ENCODE measurements at regions not wholly inside any gene's neighbourhood (a gene's known extent, or its start where the extent isn't known, plus 50 kb on each side); places are given as distances from the start of the nearest gene placed in this dataset.

DNA sequence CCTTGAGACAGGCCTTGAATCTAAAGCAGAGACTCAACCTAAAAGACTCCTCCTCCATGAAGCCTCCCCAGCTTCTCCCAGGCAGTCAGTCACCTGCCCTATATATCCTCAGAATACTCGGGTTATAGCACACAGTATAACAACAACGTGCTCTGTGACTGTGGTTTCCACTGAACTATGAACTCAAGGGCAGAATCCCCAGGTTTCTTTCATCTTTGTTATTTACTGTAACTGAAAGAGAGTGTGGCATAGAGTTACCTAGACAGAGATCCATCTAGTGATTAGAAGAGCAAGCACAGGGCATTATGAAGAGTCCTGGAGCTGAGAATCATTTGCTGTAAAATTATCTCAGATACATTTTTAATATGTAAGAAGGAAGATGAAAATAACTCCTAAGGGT, 281.6 kb upstream of the ZNF521 start:
- Histone ChIP-seq H3K9me3 (no peaks in the 10 kb centered on the region), H3K4me3 (no peak overlapping the region), H3K36me3 (no peaks in the 10 kb centered on the region), H3K9ac (ENCODE audit: low read depth in 2 of 2, low read length in 2 of 2) (no peak overlapping the region), H3K27ac (no peak overlapping the region), H3K27me3 (no peaks in the 10 kb centered on the region), H3K4me1 (no peaks in the 10 kb centered on the region)
- intact Hi-C loops (cut with DNase I), result no loop called here
- no peak for DNase-seq
- TF ChIP-seq, protein P1, sequence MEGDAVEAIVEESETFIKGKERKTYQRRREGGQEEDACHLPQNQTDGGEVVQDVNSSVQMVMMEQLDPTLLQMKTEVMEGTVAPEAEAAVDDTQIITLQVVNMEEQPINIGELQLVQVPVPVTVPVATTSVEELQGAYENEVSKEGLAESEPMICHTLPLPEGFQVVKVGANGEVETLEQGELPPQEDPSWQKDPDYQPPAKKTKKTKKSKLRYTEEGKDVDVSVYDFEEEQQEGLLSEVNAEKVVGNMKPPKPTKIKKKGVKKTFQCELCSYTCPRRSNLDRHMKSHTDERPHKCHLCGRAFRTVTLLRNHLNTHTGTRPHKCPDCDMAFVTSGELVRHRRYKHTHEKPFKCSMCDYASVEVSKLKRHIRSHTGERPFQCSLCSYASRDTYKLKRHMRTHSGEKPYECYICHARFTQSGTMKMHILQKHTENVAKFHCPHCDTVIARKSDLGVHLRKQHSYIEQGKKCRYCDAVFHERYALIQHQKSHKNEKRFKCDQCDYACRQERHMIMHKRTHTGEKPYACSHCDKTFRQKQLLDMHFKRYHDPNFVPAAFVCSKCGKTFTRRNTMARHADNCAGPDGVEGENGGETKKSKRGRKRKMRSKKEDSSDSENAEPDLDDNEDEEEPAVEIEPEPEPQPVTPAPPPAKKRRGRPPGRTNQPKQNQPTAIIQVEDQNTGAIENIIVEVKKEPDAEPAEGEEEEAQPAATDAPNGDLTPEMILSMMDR (IDR thresholded peaks at IDR 0.05), result no peak

DNA sequence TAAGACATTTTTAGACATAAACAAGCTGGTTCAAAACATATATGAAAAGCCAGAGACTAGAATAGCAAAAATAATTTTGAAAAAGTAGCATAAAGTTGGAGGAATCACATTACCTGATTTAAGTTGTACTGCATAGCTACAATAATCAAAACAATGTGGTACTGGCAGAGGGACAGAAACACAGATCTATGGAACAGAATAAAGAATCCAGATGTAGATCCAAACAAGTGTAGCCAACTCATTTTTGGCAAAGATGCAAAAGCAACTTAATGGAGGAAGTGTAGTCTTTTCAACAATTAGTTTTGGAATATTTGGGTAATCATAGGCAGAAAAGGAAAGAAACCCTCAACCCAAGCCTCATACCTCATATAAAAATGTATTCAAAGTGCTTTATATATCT, 278.7 kb upstream of the ZNF521 start:
- intact Hi-C loops (cut with DNase I), result no loop called here
- no peak overlapping the region for H3K9ac ChIP-seq (ENCODE audit: low read depth in 2 of 2, low read length in 2 of 2)
- H3K27ac ChIP-seq, result no peak overlapping the region
- H3K4me3 ChIP-seq, result no peak overlapping the region
- TF ChIP-seq, protein P1 (IDR thresholded peaks at IDR 0.05), result no peak
- DNase-seq, result no peak
- no peaks in the 10 kb centered on the region for H3K27me3 ChIP-seq
- no peaks in the 10 kb centered on the region for H3K9me3 ChIP-seq
- H3K36me3 ChIP-seq, result no peaks in the 10 kb centered on the region
- H3K4me1 ChIP-seq, result no peaks in the 10 kb centered on the region

DNA sequence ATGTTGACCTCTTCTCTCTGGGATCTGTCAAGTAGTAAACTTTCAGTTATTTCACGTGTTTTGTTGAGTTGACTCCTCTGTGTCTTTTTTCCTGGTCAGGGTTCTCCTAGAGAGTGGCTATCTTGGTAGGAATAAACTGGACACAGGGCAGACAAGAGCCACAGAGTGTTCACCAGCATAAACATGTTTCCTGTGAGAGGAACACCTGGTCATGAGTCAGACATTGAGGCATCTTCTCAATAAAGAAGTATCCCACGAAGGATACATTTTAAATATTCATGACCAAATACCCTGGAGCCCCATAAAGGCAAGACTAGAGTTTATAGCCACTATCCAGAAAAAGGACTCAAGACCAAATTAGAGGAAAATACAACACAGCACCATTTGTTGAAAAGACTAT, 269.7 kb upstream of the ZNF521 start:
- H3K4me1 ChIP-seq, result no peaks in the 10 kb centered on the region
- TF ChIP-seq, protein P1 (IDR thresholded peaks at IDR 0.05), result no peak
- DNase-seq, result no peak
- no peaks in the 10 kb centered on the region for H3K36me3 ChIP-seq
- H3K4me3 ChIP-seq, result no peak overlapping the region
- intact Hi-C loops (cut with DNase I), result no loop called here
- no peaks in the 10 kb centered on the region for H3K9me3 ChIP-seq
- H3K27ac ChIP-seq, result no peak overlapping the region
- no peak overlapping the region for H3K9ac ChIP-seq (ENCODE audit: low read depth in 2 of 2, low read length in 2 of 2)
- no peaks in the 10 kb centered on the region for H3K27me3 ChIP-seq

DNA sequence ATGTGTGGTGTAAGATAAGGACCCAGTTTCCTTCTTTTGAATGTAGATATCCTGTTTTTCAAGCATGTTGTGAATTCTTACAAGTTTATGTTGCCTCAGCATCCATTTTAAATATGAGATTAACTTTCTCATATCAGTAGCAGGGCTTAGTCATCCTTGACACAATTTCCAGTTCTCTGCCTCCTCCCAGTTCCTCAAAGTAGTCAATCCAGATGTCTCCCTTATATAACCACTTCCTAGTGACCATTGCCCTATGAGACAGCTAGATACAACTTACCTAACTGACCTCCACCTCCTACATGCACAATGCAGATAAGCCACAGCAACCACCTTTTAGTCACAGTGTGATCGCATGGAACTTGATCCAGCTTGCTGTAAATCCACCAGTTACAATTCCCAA, 269.2 kb upstream of the ZNF521 start:
- Histone ChIP-seq H3K9me3 (no peaks in the 10 kb centered on the region), H3K27me3 (no peaks in the 10 kb centered on the region), H3K36me3 (no peaks in the 10 kb centered on the region), H3K4me3 (no peak overlapping the region), H3K27ac (no peak overlapping the region), H3K4me1 (no peaks in the 10 kb centered on the region), H3K9ac (ENCODE audit: low read depth in 2 of 2, low read length in 2 of 2) (no peak overlapping the region)
- TF ChIP-seq, protein P1 (IDR thresholded peaks at IDR 0.05), result no peak
- intact Hi-C loops (cut with DNase I), result no loop called here
- DNase-seq, result no peak

DNA sequence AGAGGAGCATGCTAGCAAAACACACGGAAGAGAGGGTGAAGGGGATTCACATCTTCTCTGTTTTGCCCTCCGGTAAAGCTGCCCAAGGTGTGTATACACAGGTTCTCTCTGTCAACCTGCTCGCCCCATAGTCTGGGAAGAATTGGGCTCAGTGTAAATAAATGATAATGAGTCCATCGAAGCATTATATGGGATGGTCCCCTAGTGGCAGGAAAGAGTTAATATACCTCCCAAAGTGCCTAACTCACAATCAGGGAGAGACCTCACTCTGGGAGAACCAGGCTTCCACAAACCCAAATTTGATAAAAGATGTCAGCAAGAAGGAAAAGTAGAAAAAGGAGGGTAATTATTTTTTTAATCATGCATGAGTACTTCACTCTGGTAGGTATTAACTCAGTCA, 262.2 kb upstream of the ZNF521 start:
- Histone ChIP-seq H3K4me1 (no peaks in the 10 kb centered on the region), H3K27me3 (no peaks in the 10 kb centered on the region), H3K9ac (ENCODE audit: low read depth in 2 of 2, low read length in 2 of 2) (no peak overlapping the region), H3K9me3 (no peaks in the 10 kb centered on the region), H3K27ac (no peak overlapping the region), H3K4me3 (no peak overlapping the region), H3K36me3 (no peaks in the 10 kb centered on the region)
- DNase-seq, result no peak
- intact Hi-C loops (cut with DNase I), result no loop called here
- TF ChIP-seq, protein P1 (IDR thresholded peaks at IDR 0.05), result no peak

DNA sequence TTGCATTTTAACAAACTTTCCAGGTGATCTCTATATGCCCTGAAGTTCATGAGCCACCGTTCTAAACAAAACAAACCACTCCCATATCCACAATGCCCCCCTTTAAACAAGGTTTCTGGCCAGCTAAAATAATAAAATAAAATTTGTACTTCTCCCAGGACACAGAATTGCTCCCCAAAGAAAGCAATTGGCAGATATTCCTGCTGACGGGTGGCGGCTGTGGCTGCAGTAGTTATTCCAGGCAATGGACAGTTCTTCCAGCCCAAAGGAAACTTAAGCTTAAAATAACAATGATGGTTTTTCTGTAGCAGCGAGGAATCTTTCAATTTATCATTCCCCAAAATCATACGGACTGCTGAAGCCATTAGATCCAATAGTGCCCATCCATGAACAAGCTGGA, 260.5 kb upstream of the ZNF521 start:
- Histone ChIP-seq H3K36me3 (no peaks in the 10 kb centered on the region), H3K27ac (no peak overlapping the region), H3K9me3 (no peaks in the 10 kb centered on the region), H3K4me3 (no peak overlapping the region), H3K9ac (ENCODE audit: low read depth in 2 of 2, low read length in 2 of 2) (no peak overlapping the region), H3K27me3 (no peaks in the 10 kb centered on the region), H3K4me1 (no peaks in the 10 kb centered on the region)
- TF ChIP-seq, protein P1 (IDR thresholded peaks at IDR 0.05), result no peak
- intact Hi-C loops (cut with DNase I), result no loop called here
- DNase-seq, result no peak

Measured in colonic mucosa (tissue), 4 donors.